Forelimb muscle (tissue), 1 donor: ENCODE measurements at regions not wholly inside any gene's neighbourhood (a gene's known extent, or its start where the extent isn't known, plus 50 kb on each side); places are given as distances from the start of the nearest gene placed in this dataset.

Experiments
- DNase-seq: peaks from one replicate; pipeline ENCODE4 v3.0.0-alpha.2; 2013; ENCODE audit warnings: low read depth

- no peak for DNase-seq
Measured at GRCh38 chr6:50610562-50610961, 102.8 kb upstream of the TFAP2D start.

- no peak for DNase-seq
Measured at GRCh38 chr6:50635429-50635828, 77.9 kb upstream of the TFAP2D start.

- no peak for DNase-seq
Measured at GRCh38 chr6:50637267-50637666, 76.1 kb upstream of the TFAP2D start.

GRCh38 chr6:50649086-50649485, 64.2 kb upstream of the TFAP2D start:
- no peak for DNase-seq

GRCh38 chr6:50653253-50653652, 60.1 kb upstream of the TFAP2D start:
- no peak for DNase-seq

- no peak for DNase-seq
Measured at GRCh38 chr6:50654155-50654554, 59.2 kb upstream of the TFAP2D start.

- no peak for DNase-seq
Measured at GRCh38 chr6:50655848-50656453, 57.4 kb upstream of the TFAP2D start.

GRCh38 chr6:50657513-50657912, 55.8 kb upstream of the TFAP2D start:
- DNase-seq, result no peak

GRCh38 chr6:50658561-50658960, 54.8 kb upstream of the TFAP2D start:
- DNase-seq, result no peak

- no peak for DNase-seq
Measured at GRCh38 chr6:50661636-50662035, 51.7 kb upstream of the TFAP2D start.
